ENCODE measurements at regions not wholly inside any gene's neighbourhood (a gene's known extent, or its start where the extent isn't known, plus 50 kb on each side); places are given as distances from the start of the nearest gene placed in this dataset.

- H2BK12ac ChIP-seq (ENCODE audit: low read depth, low read length): no peak overlapping the region
- no peak overlapping the region for H3K14ac ChIP-seq (ENCODE audit: insufficient read length)
- H3K23me2 ChIP-seq (ENCODE audit: low read depth, low read length): no peaks in the 10 kb centered on the region
- H3K36me3 ChIP-seq (ENCODE audit: control insufficient read depth in 2 of 4, insufficient read depth in 4 of 4, low read length in 3 of 4): no peaks in the 10 kb centered on the region
- H2AK5ac ChIP-seq (ENCODE audit: low read depth, low read length): no peak overlapping the region
- H3K9ac ChIP-seq (replicated peaks in 1 of 4; ENCODE audit: extremely low read depth in 1 of 4, low read depth in 3 of 4, low read length in 3 of 4): no peak overlapping the region
- 0 out of 4 replicates have a peak, but pooled peaks cover 0 to 3% of the 10 kb centered on the region in 2 experiments for H3K9me3 ChIP-seq (ENCODE audit: insufficient read depth in 2 of 2, low read depth in 1 of 2, low read length in 1 of 2)
- POLR2A ChIA-PET (ENCODE audit: partially characterized antibody): interaction anchor here (0.9 kb wide), 1 partner anchor 79 kb away, joined by 3 read pairs; no protein-coding TSS in a partner anchor
- H3K18ac ChIP-seq (ENCODE audit: extremely low read depth, low read length): no peak overlapping the region
- CTCF ChIA-PET (ENCODE audit: partially characterized antibody): no interaction called here
- no peak overlapping the region for H3K27ac ChIP-seq (ENCODE audit: low read depth, low read length)
- no peak overlapping the region for H2BK15ac ChIP-seq (ENCODE audit: low read length)
- H2BK20ac ChIP-seq (ENCODE audit: low read length): no peak overlapping the region
- H4K8ac ChIP-seq (ENCODE audit: extremely low read depth, insufficient read depth, low read length): no peak overlapping the region
- H3K79me2 ChIP-seq (ENCODE audit: control insufficient read depth in 1 of 2, insufficient read depth in 2 of 2, low read length in 2 of 2): no peaks in the 10 kb centered on the region
- H3K4me3 ChIP-seq (ENCODE audit: extremely low read depth in 1 of 4, insufficient read depth in 2 of 4, low read depth in 3 of 4, low read length in 4 of 4): no peak overlapping the region
- no peak overlapping the region for H4K5ac ChIP-seq (ENCODE audit: insufficient read length, low read depth, low read length)
- no peak overlapping the region for H4K91ac ChIP-seq (replicated peaks; ENCODE audit: insufficient read length, low read length)
- H3K4ac ChIP-seq (replicated peaks; ENCODE audit: insufficient read length, low read depth, low read length): no peak overlapping the region
- no peak overlapping the region for H3K23ac ChIP-seq (ENCODE audit: insufficient read length)
- DNase-seq (ENCODE audit: low read depth in 1 of 2, low spot score in 2 of 2): no peak
- no peak for FAIRE-seq
- no peak for TF ChIP-seq RXRA (IDR thresholded peaks at IDR 0.05; ENCODE audit: insufficient read depth, low read depth, low read length)
- no peak for TF ChIP-seq TEAD4 (IDR thresholded peaks at IDR 0.05; ENCODE audit: low read depth, low read length)
- no peak for TF ChIP-seq YY1 (IDR thresholded peaks at IDR 0.05; ENCODE audit: low read depth, low read length)
- TF ChIP-seq RNF2 (IDR thresholded peaks at IDR 0.05; ENCODE audit: borderline replicate concordance, low read depth, low read length, missing control alignments, poor library complexity, severe bottlenecking): no peak
- TF ChIP-seq NRF1 (IDR thresholded peaks at IDR 0.05; ENCODE audit: low read depth, low read length): no peak
- TF ChIP-seq POLR2A (IDR thresholded peaks at IDR 0.05; ENCODE audit: control extremely low read depth in 1 of 2, low read depth in 2 of 2, low read length in 2 of 2): no peak
- TF ChIP-seq CBX8 (IDR thresholded peaks at IDR 0.05; ENCODE audit: borderline replicate concordance, low read depth, low read length): no peak
- TF ChIP-seq TCF12 (IDR thresholded peaks at IDR 0.05; ENCODE audit: low read depth, low read length): no peak
- TF ChIP-seq HDAC6 (IDR thresholded peaks at IDR 0.05; ENCODE audit: low read depth, low read length): no peak
- no peak for TF ChIP-seq ATF3 (IDR thresholded peaks at IDR 0.05; ENCODE audit: insufficient read depth, low read depth, low read length)
- WGBS, 2 experiments (ENCODE audit: extremely low coverage in 1 of 2, insufficient coverage in 1 of 2, insufficient read length in 1 of 2, insufficient replicate concordance in 2 of 2, low coverage in 1 of 2, low lambda C conversion rate in 2 of 2, missing lambda C conversion rate in 1 of 2): 87% methylated on average over 3 of the region's 3 CpGs; no CpG with 5 or more reads in 1 of the 2 experiments
- no peak overlapping the region for H3K4me2 ChIP-seq (ENCODE audit: insufficient read depth in 1 of 2, low read depth in 2 of 2, low read length in 2 of 2)
- peaks cover 8 to 29% (median 28%) of the 10 kb centered on the region in 4 experiments for H3K27me3 ChIP-seq (replicated peaks in 1 of 4; ENCODE audit: control insufficient read depth in 3 of 4, extremely low read depth in 1 of 4, insufficient read depth in 3 of 4, low read length in 3 of 4)
- no peak overlapping the region for H2BK5ac ChIP-seq (ENCODE audit: low read depth, low read length)
- no peaks in the 10 kb centered on the region for H3K4me1 ChIP-seq (replicated peaks in 1 of 4; ENCODE audit: control insufficient read depth in 3 of 4, insufficient read depth in 4 of 4, low read length in 3 of 4)
- no peak overlapping the region for H2AFZ ChIP-seq (ENCODE audit: low read length)
- H3K56ac ChIP-seq (replicated peaks; ENCODE audit: insufficient read length, low read depth, low read length): no peak overlapping the region
- no peaks in the 10 kb centered on the region for H4K20me1 ChIP-seq (replicated peaks in 1 of 2; ENCODE audit: control insufficient read depth in 1 of 2, insufficient read depth in 2 of 2, low read length in 2 of 2)
- H2BK120ac ChIP-seq (replicated peaks; ENCODE audit: low read depth, low read length): no peak overlapping the region
- H3K79me1 ChIP-seq (ENCODE audit: low read depth, low read length): no peaks in the 10 kb centered on the region
Measured at GRCh38 chr7:111640416-111640815, 78.1 kb upstream of the IMMP2L start.

Measured in H1 (cell line).